ENCODE measurements at regions not wholly inside any gene's neighbourhood (a gene's known extent, or its start where the extent isn't known, plus 50 kb on each side); places are given as distances from the start of the nearest gene placed in this dataset.

DNA sequence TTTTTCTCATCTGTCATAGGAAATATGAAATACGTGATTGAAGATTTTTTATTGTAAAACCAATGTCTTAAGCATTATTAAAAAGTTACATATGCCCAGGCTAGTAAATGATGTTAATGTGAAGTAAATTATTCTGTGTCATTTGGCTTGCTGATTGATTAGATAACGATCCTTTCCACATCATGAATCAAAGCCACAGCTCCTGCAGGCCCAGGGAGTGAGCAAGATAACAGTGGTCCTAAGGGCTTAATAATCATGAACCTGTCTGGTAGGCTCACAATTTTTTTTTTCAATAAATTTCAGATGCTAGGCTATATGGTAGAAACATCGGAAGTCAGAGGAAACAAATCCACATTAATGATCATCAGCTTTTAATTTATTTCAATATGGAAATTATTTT lies 269.0 kb upstream of the SLC10A2 start:
- TF ChIP-seq, protein P1, sequence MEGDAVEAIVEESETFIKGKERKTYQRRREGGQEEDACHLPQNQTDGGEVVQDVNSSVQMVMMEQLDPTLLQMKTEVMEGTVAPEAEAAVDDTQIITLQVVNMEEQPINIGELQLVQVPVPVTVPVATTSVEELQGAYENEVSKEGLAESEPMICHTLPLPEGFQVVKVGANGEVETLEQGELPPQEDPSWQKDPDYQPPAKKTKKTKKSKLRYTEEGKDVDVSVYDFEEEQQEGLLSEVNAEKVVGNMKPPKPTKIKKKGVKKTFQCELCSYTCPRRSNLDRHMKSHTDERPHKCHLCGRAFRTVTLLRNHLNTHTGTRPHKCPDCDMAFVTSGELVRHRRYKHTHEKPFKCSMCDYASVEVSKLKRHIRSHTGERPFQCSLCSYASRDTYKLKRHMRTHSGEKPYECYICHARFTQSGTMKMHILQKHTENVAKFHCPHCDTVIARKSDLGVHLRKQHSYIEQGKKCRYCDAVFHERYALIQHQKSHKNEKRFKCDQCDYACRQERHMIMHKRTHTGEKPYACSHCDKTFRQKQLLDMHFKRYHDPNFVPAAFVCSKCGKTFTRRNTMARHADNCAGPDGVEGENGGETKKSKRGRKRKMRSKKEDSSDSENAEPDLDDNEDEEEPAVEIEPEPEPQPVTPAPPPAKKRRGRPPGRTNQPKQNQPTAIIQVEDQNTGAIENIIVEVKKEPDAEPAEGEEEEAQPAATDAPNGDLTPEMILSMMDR (tag by site-specific recombination; IDR thresholded peaks at IDR 0.05): no peak
- TF ChIP-seq ZBTB17 (tag by site-specific recombination; IDR thresholded peaks at IDR 0.05): no peak
- TF ChIP-seq, protein P2, sequence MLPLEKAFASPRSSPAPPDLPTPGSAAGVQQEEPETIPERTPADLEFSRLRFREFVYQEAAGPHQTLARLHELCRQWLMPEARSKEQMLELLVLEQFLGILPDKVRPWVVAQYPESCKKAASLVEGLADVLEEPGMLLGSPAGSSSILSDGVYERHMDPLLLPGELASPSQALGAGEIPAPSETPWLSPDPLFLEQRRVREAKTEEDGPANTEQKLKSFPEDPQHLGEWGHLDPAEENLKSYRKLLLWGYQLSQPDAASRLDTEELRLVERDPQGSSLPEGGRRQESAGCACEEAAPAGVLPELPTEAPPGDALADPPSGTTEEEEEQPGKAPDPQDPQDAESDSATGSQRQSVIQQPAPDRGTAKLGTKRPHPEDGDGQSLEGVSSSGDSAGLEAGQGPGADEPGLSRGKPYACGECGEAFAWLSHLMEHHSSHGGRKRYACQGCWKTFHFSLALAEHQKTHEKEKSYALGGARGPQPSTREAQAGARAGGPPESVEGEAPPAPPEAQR (tag by site-specific recombination; IDR thresholded peaks at IDR 0.05): no peak
- TF ChIP-seq ZNF266 (tag by site-specific recombination; IDR thresholded peaks at IDR 0.05; ENCODE audit: low read depth): no peak
- no peak for TF ChIP-seq ZNF10 (tag by site-specific recombination; IDR thresholded peaks at IDR 0.05)
- TF ChIP-seq ZNF248 (tag by site-specific recombination; IDR thresholded peaks at IDR 0.05): no peak
- TF ChIP-seq YY1 (tag by site-specific recombination; IDR thresholded peaks at IDR 0.05): no peak
- TF ChIP-seq GLI2 (tag by site-specific recombination; IDR thresholded peaks at IDR 0.05; ENCODE audit: borderline replicate concordance, low read depth): no peak
